GM23338 (cell line): ENCODE measurements at regions not wholly inside any gene's neighbourhood (a gene's known extent, or its start where the extent isn't known, plus 50 kb on each side); places are given as distances from the start of the nearest gene placed in this dataset.

Experiments
- CREB1 ChIP-seq: fragments of 250-450 bp; sonication (Bioruptor Pico); IDR thresholded peaks from 2 replicates; pipeline ENCODE4 v1.5.0; 2020; ENCODE audit warnings: low read depth, mild to moderate bottlenecking, moderate library complexity
- CTCF ChIP-seq, 2 experiments: fragments of 200-600 bp in 1 of 2; sonication (generic) in 1 of 2; conservative IDR thresholded peaks; 2 replicates each; pipeline versions ENCODE4 v1.5.1 to v1.6.1; 2016 to 2017; ENCODE audit warnings: antibody characterized with exemption in 2 of 2, low read depth in 2 of 2, mild to moderate bottlenecking in 2 of 2, moderate library complexity in 1 of 2
- EZH2 ChIP-seq: fragments of 200-600 bp; sonication (generic); IDR thresholded peaks from one replicate; pipeline ENCODE4 v1.8.0; 2017; ENCODE audit warnings: antibody characterized with exemption, mild to moderate bottlenecking, low read depth; ENCODE audit not compliant: unreplicated experiment
- EZH2phosphoT487 ChIP-seq: fragments of 200-600 bp; sonication (generic); IDR thresholded peaks from one replicate; pipeline ENCODE4 v1.8.1; 2018; ENCODE audit warnings: antibody characterized with exemption; ENCODE audit not compliant: unreplicated experiment
- TF ChIP-seq, protein P1 (sequence below): IDR thresholded peaks from 2 replicates; pipeline ENCODE4 v1.6.1; 2016; ENCODE audit warnings: antibody characterized with exemption

- TF ChIP-seq CREB1 (CRISPR knock-in tag) (no peak), EZH2 (no peak), CTCF (conservative IDR thresholded peaks at IDR 0.05; ENCODE audit: low read depth in 2 of 2) (no peak), EZH2phosphoT487 (no peak)
- TF ChIP-seq, protein P1, sequence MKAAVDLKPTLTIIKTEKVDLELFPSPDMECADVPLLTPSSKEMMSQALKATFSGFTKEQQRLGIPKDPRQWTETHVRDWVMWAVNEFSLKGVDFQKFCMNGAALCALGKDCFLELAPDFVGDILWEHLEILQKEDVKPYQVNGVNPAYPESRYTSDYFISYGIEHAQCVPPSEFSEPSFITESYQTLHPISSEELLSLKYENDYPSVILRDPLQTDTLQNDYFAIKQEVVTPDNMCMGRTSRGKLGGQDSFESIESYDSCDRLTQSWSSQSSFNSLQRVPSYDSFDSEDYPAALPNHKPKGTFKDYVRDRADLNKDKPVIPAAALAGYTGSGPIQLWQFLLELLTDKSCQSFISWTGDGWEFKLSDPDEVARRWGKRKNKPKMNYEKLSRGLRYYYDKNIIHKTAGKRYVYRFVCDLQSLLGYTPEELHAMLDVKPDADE = no peak
These were observed 147.3 kb upstream of the KCNK2 start for GRCh38 chr1:214935258-214935657.
